Parathyroid adenoma (tissue), 2 donors: ENCODE measurements at regions not wholly inside any gene's neighbourhood (a gene's known extent, or its start where the extent isn't known, plus 50 kb on each side); places are given as distances from the start of the nearest gene placed in this dataset.

Source experiments
- H2AFZ ChIP-seq: fragments of 300-600 bp; sonication (generic); one replicate; pipeline ENCODE4 v1.7.0; 2017; ENCODE audit warnings: antibody characterized with exemption, mild to moderate bottlenecking
- H3K27ac ChIP-seq: fragments of 300-600 bp; sonication (generic); one replicate; pipeline ENCODE4 v1.7.0; 2017
- H3K27me3 ChIP-seq: fragments of 300-600 bp; sonication (generic); one replicate; pipeline ENCODE4 v1.7.0; 2017; ENCODE audit warnings: low read length; ENCODE audit not compliant: control insufficient read depth, insufficient read depth
- H3K36me3 ChIP-seq: fragments of 300-600 bp; sonication (generic); one replicate; pipeline ENCODE4 v1.7.0; 2017; ENCODE audit warnings: low read length; ENCODE audit not compliant: control insufficient read depth, insufficient read depth
- H3K4me1 ChIP-seq: fragments of 300-600 bp; sonication (generic); one replicate; pipeline ENCODE4 v1.7.0; 2017; ENCODE audit warnings: control low read depth
- H3K4me2 ChIP-seq: fragments of 300-600 bp; sonication (generic); one replicate; pipeline ENCODE4 v1.7.0; 2017; ENCODE audit warnings: low read length
- H3K4me3 ChIP-seq: fragments of 300-600 bp; sonication (generic); one replicate; pipeline ENCODE4 v1.7.0; 2017; ENCODE audit warnings: low read depth, low read length
- H3K79me2 ChIP-seq: fragments of 300-600 bp; sonication (generic); one replicate; pipeline ENCODE4 v1.7.0; 2017; ENCODE audit warnings: control low read depth
- H3K9ac ChIP-seq: fragments of 300-600 bp; sonication (generic); one replicate; pipeline ENCODE4 v1.7.0; 2017; ENCODE audit warnings: mild to moderate bottlenecking
- H3K9me3 ChIP-seq: fragments of 300-600 bp; sonication (generic); one replicate; pipeline ENCODE4 v1.7.0; 2017; ENCODE audit warnings: low read length; ENCODE audit not compliant: control insufficient read depth
- TF ChIP-seq, protein P1 (sequence below): fragments of 300-600 bp; sonication (generic); IDR thresholded peaks from one replicate; pipeline ENCODE4 v1.7.0; 2017; ENCODE audit warnings: antibody characterized with exemption, mild to moderate bottlenecking
- donor health status: primary hyperparathyroidism.

DNA sequence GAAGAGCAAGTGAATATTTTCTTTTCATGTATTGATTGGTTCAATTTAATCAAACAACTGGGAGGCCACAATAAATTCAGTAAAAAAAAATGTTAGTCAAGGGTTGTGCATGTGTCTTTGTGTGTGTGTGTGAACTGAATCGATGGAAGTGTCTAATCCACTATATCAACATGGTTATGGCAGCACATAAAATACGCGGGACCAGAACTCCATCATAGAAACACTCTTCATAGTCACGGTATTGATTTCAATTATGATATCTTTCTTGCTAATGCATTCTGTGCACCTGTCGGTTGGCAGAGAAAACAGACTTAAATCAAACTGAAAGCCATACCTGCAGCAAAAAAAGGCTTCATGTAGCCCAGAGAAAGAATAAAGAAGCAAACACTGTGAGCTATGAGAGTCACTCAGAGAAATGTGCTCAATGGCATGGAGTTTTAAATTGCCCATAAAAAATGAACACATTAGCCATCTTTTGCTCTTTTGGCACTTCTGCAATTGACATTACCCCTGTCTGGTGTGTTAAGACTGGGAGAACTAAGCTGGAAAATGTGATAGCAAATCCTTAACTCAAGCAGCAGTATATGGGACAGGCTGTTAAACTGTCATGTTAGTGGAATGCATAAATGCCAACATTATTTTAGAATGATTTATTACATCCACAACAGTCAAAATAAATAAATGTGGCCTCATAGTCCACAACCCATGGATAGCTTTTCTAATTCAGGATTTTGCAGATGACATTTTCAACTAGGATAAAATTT, 642.4 kb upstream of the C9orf72 start:
- H3K27me3 ChIP-seq, result no peaks in the 10 kb centered on the region
- no peaks in the 10 kb centered on the region for H3K79me2 ChIP-seq
- TF ChIP-seq, protein P1, sequence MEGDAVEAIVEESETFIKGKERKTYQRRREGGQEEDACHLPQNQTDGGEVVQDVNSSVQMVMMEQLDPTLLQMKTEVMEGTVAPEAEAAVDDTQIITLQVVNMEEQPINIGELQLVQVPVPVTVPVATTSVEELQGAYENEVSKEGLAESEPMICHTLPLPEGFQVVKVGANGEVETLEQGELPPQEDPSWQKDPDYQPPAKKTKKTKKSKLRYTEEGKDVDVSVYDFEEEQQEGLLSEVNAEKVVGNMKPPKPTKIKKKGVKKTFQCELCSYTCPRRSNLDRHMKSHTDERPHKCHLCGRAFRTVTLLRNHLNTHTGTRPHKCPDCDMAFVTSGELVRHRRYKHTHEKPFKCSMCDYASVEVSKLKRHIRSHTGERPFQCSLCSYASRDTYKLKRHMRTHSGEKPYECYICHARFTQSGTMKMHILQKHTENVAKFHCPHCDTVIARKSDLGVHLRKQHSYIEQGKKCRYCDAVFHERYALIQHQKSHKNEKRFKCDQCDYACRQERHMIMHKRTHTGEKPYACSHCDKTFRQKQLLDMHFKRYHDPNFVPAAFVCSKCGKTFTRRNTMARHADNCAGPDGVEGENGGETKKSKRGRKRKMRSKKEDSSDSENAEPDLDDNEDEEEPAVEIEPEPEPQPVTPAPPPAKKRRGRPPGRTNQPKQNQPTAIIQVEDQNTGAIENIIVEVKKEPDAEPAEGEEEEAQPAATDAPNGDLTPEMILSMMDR, result no peak
- no peaks in the 10 kb centered on the region for H3K36me3 ChIP-seq
- no peaks in the 10 kb centered on the region for H3K4me1 ChIP-seq
- no peak overlapping the region for H3K9ac ChIP-seq
- no peak overlapping the region for H3K4me3 ChIP-seq
- H3K27ac ChIP-seq, result no peak overlapping the region
- no peak overlapping the region for H2AFZ ChIP-seq
- H3K4me2 ChIP-seq, result no peak overlapping the region
- no peaks in the 10 kb centered on the region for H3K9me3 ChIP-seq

DNA sequence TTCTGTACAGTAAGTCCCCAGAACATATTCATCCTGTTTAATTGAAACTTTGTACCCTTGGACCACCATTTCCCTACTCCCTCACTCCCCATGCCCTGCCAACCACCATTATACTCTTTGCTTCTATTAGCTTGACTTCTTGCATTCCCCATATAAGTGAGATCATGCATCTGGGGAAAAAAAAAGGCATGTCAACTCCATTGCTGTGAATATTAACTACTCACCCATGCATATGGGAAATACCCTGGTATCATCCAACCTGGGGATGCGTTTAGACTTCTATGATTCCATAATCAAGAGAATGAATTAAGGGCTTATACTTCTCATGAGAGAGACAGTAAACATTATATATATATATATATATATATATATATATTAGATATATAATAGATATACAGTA, 659.4 kb upstream of the C9orf72 start:
- TF ChIP-seq, protein P1, result no peak
- Histone ChIP-seq H3K9ac (no peak overlapping the region), H3K27me3 (no peaks in the 10 kb centered on the region), H3K4me1 (no peaks in the 10 kb centered on the region), H3K4me2 (no peak overlapping the region), H2AFZ (no peak overlapping the region), H3K36me3 (no peaks in the 10 kb centered on the region), H3K9me3 (no peaks in the 10 kb centered on the region), H3K27ac (no peak overlapping the region), H3K4me3 (no peak overlapping the region), H3K79me2 (no peaks in the 10 kb centered on the region)

DNA sequence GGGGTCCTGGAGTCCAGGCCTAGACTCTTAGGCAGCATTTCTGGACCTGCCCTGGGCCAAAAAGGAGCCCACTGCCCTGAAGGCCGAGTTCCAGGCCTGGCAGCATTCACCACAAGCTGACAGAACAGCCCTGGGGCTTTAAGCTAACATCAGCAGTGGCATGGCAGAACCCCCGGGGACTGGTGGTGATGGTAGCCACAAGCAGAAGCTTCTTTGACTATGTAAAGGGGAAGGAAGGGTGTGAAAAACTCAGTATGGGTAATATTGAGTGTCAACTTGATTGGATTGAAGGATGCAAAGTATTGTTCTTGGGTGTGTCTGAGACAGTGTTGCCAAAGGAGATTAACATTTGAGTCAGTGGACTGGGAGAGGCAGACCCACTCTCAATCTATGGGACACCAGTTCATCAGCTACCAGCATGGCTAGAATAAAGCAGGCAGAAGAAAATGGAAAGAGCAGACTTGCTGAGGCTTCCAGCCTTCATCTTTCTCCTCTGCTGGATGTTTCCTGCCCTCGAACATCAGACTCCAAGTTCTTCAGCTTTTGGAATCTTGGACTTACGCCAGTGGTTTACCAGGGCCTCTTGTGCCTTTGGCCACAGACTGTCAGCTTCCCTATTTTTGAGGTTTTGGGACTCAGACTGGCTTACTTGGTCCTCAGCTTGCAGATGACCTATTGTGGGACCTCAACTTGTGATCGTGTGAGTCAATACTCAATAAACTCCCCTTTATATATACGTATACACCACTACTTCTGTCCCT, 661.0 kb upstream of the C9orf72 start:
- Histone ChIP-seq H3K4me1 (no peaks in the 10 kb centered on the region), H3K36me3 (no peaks in the 10 kb centered on the region), H3K27ac (no peak overlapping the region), H3K4me2 (no peak overlapping the region), H3K9ac (no peak overlapping the region), H3K79me2 (no peaks in the 10 kb centered on the region), H3K27me3 (no peaks in the 10 kb centered on the region), H2AFZ (no peak overlapping the region), H3K9me3 (no peaks in the 10 kb centered on the region), H3K4me3 (no peak overlapping the region)
- TF ChIP-seq, protein P1, result no peak

DNA sequence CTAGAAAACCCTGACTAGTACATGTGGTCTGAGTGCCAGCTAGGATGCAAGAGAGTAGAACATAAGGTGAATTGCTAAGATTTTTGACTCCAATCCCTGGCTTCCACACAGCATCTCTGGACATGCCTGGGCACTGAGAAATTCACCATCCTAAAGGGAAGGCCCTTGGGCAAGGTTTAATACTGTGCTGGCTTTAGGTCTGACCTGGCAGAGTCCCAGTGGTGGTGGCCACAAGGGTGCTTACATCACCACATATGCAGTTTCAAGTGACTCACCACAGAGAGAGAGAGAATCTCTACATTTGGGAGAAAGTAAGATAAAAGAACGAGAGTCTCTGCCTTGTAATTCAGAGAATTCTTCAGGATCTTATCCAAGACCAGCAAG, 661.6 kb upstream of the C9orf72 start:
- no peaks in the 10 kb centered on the region for H3K4me1 ChIP-seq
- no peak overlapping the region for H3K4me3 ChIP-seq
- H3K9ac ChIP-seq, result no peak overlapping the region
- no peaks in the 10 kb centered on the region for H3K9me3 ChIP-seq
- H3K36me3 ChIP-seq, result no peaks in the 10 kb centered on the region
- H3K27me3 ChIP-seq, result no peaks in the 10 kb centered on the region
- H3K4me2 ChIP-seq, result no peak overlapping the region
- no peak overlapping the region for H2AFZ ChIP-seq
- H3K79me2 ChIP-seq, result no peaks in the 10 kb centered on the region
- TF ChIP-seq, protein P1, result no peak
- H3K27ac ChIP-seq, result no peak overlapping the region
